Kasumi-1 (cell line): ENCODE measurements at regions not wholly inside any gene's neighbourhood (a gene's known extent, or its start where the extent isn't known, plus 50 kb on each side); places are given as distances from the start of the nearest gene placed in this dataset.
"Not testable (repeated sequence)": the region's sequence is repeated elsewhere in the genome, so short reads cannot be mapped to it uniquely, and the experiment has no call there.

Experiments used
- DNase-seq, 2 experiments: peaks; one replicate each; lab custom pipeline; 2025; lab: John Stamatoyannopoulos, UW

- no peak for DNase-seq
Observed at GRCh38 chr18:54433368-54433767, 75.7 kb downstream of the C18orf54 start.

DNA sequence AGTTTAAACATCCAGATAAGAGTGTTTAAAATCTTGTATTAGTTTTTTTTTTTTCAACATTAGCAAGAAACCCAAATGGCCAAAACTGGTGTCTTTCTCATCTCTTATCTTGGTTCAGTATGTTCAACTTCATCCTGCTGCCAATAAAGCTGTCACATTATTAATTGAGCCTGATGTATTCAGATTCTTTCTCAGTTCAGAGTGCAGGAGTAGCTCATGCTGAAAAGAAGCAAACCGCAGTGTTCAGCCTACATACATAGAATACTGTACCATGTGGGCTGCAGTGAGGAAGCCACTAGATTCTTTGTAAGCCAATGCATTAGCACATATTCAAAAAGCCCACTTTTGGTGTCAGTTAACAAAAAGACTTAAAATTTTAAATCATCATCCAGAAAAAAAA, 76.2 kb downstream of the C18orf54 start:
- DNase-seq: no peak

DNA sequence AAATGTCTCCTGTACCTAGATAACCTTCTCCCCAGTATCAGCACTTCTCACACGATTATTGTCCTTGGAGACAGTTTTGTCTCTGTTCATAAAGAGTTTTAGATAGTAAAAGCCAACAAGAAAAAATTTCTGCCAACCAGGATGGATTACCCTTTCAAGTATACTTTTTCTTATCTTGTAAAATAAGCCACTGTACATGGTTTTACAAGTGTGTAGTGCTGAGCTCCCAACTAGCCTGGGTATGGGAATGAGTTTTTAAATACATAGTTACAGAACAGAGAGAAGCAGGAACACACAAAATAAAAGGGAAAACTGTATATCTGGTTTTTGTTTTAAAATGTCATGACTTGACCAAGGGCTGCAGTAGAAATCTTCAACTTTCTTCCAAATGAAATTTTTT, 76.7 kb downstream of the C18orf54 start:
- no peak for DNase-seq

DNA sequence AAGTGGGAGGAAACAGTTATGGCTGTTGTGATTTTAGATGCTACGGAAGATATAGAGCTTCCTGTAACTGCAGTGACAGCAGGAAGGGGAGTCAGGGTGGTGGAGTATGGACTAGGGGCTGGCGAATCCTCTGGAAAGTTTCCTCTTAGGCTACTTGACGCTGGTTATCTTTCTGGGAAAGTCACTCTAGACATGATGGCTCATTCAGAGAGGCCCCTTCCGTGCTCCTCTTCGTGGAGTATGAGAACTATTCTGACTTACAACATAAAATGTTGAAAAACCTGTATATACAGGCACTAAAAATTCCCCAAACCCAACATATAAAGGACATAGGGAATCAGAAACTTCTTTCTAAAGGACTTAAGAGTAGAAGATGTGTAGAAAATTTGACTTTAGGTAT, 78.8 kb downstream of the C18orf54 start:
- DNase-seq: no peak

GRCh38 chr18:54440292-54440691, 82.6 kb downstream of the C18orf54 start:
- no peak for DNase-seq

DNA sequence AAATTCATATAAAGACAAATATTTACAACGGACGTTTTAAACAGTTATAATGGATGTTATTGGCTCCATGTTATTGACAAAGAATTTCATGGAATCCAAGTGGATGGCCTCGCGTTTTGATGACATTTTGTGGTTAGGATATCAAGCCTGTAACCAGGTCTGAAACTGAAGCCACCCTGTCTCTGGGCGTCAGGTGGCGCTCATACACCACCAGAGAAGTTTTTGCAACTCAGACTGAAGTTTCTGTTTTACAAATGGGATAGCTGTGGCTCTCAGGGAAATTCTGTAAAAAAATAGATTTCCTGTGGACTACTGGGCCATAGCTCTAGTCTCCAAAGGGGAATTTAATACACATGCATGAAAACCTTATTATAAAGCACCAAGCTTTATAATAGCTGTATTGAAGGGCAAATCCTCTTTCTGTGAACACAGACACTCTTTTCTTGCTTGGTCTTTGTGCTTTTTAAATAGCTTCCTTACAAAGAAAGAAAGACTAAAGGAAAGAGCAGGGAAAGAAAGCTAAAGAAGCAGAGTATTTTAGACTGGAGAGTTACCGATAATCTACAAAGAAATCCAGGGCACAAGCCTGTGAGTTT, 86.7 kb downstream of the C18orf54 start:
- peak; percentile 70 to 76 for DNase-seq

DNA sequence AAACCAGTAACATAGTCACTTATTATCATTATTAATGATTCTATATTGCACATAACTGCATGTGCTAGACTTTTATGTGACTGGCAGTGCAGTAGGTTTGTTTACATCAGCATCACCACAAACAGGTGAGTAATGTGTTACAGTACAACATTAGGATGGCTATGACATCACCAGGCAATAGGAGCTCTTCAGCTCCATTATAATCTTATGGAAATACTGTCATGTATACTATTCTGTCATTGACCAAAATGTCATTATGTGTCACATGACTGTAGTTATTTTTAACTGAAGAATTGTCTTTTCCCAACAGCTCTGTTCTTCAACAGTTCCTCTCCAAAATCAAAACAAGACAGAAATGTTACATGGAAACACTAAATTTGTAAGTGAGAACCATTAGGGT, 96.3 kb downstream of the C18orf54 start:
- no peak for DNase-seq

DNA sequence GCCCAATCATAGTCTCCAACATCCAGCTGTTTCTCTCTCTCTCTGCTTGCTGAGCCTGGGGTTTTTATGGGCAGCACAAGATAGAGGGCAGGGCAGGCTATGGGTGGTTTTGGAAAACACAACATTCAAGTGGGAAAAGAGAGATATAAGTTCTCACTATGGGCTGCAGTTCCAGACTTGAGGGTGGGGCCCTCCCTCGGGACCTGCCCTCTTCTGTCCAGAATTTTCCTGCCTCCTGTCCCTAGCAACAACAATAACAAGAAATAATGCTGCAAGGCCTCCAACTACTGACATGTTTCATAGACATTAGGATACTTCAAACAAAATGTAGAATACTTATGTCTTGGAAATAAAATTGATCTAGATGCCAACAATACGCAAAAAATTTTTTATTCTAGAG, 107.8 kb downstream of the C18orf54 start:
- no peak for DNase-seq

- no peak for DNase-seq
Observed at GRCh38 chr18:54466248-54467005, 108.7 kb downstream of the C18orf54 start.

GRCh38 chr18:54479365-54479764, 111.7 kb upstream of the DYNAP start:
- no peak for DNase-seq

DNA sequence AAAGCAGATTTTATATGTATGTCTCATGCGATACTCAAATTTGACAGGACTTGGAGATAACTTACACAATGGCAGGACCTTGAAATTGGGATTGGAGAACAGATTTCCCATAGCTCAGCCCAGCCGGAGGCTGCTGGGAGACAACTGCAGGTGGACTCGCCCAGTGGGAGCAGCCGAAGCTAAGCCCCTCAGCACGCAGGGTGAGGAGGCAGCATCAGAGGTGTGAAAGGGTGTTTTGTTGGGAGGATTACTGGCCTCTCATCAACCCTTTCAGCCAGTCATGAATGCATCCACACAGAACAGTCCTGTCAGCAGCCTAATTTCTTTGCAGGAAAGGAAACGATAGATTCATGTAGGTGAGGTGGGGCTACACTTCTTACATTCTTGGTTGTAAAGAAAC, 110.4 kb upstream of the DYNAP start:
- DNase-seq: no peak

- not testable (repeated sequence) for DNase-seq
Observed at GRCh38 chr18:54502451-54502850, 88.6 kb upstream of the DYNAP start.

- no peak for DNase-seq
Observed at GRCh38 chr18:54503131-54503894, 87.7 kb upstream of the DYNAP start.

DNA sequence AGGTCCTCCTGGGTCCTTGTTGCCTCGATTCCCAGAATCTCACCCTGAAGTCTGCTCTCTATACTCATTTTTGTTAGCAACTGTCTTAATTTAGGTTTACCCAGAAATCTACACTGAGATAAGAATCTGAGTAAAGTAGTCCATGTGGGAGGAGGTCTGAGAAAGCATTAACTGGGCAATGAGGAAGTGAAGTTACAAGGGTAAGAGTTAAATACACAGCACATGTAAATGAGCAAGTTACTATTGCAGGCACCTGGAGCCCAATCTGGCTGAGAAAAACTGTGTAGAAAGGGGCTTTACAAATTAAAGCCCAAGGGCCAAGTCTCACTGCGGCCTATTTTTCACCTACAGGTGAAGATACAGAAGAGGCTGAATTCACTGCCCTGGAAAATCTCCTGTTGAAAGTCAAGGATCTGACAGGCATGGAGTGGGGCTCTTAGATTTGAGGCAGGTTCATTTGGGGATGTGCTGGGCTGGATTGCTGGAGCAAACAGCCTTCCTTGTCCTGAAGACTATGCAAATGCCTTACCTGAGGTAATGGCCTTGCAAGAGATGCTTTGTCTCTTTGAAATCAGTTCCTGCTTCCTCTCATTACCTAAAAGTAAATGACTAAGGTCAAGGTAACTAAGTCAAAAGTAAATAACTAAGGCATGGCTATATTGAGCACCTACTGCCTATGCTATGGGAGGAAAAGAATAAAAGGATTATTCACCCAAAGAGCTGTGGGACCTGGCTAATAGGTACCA, 84.4 kb upstream of the DYNAP start:
- peak in 1 of 2 experiments; percentile 12 for DNase-seq

DNA sequence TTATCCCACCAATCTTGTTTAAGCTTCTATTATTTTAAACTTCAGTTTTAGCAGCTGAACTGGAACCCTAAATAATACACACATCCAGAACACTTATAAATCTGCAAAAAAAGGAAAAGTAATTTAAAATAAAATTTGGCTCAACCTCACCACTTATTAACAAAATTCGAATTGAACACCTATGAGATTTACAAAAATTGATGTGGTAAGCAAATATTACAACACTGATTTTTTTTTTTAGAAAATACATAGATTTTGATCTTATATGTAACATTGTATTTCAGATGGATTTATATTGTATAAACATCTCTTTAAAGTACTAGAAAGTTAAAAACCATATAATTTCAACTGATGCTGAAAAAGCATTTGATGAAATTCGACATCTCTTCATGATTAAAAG, 81.3 kb upstream of the DYNAP start:
- no peak for DNase-seq

DNA sequence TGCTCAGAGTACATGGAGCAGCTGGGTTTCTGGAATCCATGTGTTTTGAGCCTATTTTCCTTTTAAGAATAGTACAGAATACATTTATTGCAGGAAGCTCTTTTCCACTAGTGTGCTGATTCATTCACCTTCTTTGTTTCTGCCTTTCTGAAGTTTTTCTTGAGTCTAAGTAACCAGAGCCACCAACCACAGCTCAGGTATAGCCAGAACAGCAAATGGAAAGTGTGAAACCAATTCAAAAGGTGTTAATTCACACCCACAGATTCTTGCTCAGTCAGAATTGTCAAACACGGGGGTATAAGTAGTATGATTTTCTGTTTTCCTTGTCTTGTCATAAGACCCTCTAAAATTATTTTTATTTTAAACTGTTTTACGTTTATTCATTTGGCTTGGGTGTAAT, 75.9 kb upstream of the DYNAP start:
- no peak for DNase-seq

GRCh38 chr18:54517521-54517920, 73.5 kb upstream of the DYNAP start:
- no peak for DNase-seq

- no peak for DNase-seq
Observed at GRCh38 chr18:54521846-54522245, 69.2 kb upstream of the DYNAP start.

GRCh38 chr18:54528942-54529376, 62.1 kb upstream of the DYNAP start:
- DNase-seq: no peak

DNA sequence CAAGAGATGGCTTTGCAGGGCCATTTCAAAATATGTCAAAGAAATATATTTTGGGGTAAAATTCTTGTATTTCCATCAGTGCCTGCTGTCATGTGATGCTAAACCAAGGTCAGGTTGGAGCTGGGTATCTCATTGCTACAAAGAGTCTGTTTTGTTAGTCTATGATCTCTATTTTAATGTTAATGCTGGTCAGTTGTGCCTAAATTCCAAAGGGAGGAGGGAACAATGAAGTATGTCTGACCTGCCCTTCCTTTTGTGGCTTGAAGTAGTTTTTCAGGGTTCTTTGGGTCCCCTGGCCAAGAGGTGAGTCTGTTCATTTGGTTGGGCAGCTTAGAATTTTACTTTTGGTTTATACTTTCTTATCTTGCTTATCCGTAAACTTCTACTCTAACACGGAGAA, 61.6 kb upstream of the DYNAP start:
- no peak for DNase-seq

- DNase-seq: no peak
Observed at GRCh38 chr18:54530285-54530684, 60.8 kb upstream of the DYNAP start.

DNA sequence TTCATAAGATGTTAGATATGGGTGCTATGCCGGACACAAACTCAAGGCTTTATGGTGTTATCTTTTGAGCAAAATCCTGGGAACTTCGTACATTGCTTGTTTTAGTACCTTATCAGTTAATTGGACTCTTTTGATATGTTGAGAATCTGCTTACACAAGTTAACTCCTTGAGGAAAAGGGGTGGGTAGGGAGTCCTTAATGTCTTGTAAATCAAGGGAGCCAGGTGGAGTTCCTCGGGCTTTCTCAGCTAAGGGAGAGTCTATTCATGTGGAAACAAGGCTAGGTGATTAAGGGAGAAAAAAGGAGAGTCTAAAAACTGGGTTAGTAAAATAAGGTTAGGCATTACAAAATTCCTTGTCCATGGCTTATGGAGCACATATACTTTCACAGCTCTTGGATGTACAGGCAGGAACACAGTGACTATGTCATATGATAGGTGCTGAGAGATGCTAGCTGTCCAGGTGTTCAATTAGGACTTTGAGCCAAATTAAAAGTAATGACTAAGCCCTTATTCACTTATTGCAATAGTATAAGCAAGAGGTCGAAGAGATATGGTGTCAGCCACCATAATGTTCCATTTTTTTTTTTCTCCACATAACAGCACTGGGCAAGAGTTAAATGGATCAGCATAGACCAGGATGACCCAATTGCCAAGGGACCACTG, 59.5 kb upstream of the DYNAP start:
- DNase-seq: no peak
